ENCODE measurements at regions not wholly inside any gene's neighbourhood (a gene's known extent, or its start where the extent isn't known, plus 50 kb on each side); places are given as distances from the start of the nearest gene placed in this dataset.

DNA sequence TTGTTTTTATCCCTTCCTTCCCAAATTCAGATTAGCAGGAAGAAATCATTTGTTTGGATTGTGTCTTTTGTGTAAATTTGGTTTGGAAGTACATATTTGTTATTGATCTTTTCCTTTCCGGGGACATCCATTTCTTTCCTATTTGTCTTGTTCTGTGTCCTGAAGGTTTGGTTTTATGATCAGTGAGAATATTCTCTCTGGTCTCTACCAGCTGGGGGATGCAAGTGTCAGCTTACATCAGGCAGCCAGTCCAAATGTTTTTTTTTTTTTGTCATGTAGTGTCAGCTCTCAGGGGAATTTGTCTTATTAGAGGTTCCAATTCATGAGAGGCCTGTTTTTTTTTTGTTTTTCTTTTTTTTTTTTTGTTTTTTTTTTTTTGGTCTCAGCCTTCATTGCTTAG, 479.2 kb upstream of the LRRC7 start (continued):
- TF ChIP-seq, protein P1, sequence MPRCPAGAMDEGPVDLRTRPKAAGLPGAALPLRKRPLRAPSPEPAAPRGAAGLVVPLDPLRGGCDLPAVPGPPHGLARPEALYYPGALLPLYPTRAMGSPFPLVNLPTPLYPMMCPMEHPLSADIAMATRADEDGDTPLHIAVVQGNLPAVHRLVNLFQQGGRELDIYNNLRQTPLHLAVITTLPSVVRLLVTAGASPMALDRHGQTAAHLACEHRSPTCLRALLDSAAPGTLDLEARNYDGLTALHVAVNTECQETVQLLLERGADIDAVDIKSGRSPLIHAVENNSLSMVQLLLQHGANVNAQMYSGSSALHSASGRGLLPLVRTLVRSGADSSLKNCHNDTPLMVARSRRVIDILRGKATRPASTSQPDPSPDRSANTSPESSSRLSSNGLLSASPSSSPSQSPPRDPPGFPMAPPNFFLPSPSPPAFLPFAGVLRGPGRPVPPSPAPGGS (IDR thresholded peaks at IDR 0.05), result no peak
- TF ChIP-seq HDAC2 (IDR thresholded peaks at IDR 0.05) (no peak), KDM5A (IDR thresholded peaks at IDR 0.05) (no peak), ZNF302 (CRISPR knock-in tag; IDR thresholded peaks at IDR 0.05) (no peak), MAZ (IDR thresholded peaks at IDR 0.05; ENCODE audit: borderline replicate concordance, low read depth, low read length) (no peak), RCOR1 (IDR thresholded peaks at IDR 0.05; ENCODE audit: low read depth, low read length) (no peak), JUN (IDR thresholded peaks at IDR 0.05) (no peak)
- TF ChIP-seq, protein P2, sequence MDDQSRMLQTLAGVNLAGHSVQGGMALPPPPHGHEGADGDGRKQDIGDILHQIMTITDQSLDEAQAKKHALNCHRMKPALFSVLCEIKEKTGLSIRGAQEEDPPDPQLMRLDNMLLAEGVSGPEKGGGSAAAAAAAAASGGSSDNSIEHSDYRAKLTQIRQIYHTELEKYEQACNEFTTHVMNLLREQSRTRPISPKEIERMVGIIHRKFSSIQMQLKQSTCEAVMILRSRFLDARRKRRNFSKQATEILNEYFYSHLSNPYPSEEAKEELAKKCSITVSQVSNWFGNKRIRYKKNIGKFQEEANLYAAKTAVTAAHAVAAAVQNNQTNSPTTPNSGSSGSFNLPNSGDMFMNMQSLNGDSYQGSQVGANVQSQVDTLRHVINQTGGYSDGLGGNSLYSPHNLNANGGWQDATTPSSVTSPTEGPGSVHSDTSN (IDR thresholded peaks at IDR 0.05), result no peak

DNA sequence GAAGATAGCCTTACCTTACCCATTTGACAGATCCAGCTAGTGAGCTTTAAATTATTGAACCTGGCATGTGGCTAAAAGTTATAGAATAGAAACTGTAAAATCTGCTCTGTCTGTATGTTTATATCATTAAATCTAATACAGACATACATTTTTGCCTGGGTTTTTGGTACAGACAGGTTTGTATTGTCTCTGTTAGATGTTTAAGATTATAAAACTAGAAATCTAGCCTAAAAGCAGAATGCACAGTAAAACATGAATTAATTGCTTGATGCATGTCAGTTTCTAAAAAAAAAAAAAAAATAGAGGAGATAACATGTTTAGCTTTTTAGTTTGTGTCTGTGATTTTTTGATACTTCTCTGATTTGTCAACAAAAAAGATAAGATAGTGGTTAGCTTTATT, 477.6 kb upstream of the LRRC7 start:
- DNase-seq (ENCODE audit: low read depth in 1 of 2, low spot score in 1 of 2), result no peak
- no peak for FAIRE-seq
- H3K4me1 ChIP-seq, result no peaks in the 10 kb centered on the region
- ChIA-PET POLR2A (no interaction called here), CTCF (no interaction called here)
- no peak for ATAC-seq
- H3K4me3 ChIP-seq, result no peak overlapping the region
- H3K9me3 ChIP-seq, result no peaks in the 10 kb centered on the region
- H3K4me2 ChIP-seq, result no peak overlapping the region
- TF ChIP-seq RCOR1 (IDR thresholded peaks at IDR 0.05; ENCODE audit: low read depth, low read length) (no peak), JUN (IDR thresholded peaks at IDR 0.05) (no peak), NPAS2 (CRISPR knock-in tag; IDR thresholded peaks at IDR 0.05; ENCODE audit: borderline replicate concordance) (no peak), PHF8 (IDR thresholded peaks at IDR 0.05; ENCODE audit: borderline replicate concordance, low read depth) (no peak), CHD2 (IDR thresholded peaks at IDR 0.05; ENCODE audit: low read length, partially characterized antibody) (no peak), MYC (IDR thresholded peaks at IDR 0.05; ENCODE audit: borderline replicate concordance, low read length) (no peak), NFE2L2 (conservative IDR thresholded peaks at IDR 0.05; ENCODE audit: low read length) (no peak), BHLHE40 (IDR thresholded peaks at IDR 0.05; ENCODE audit: low read depth, low read length) (no peak), GATA3 (IDR thresholded peaks at IDR 0.05; ENCODE audit: borderline replicate concordance) (no peak), FOSB (CRISPR knock-in tag; IDR thresholded peaks at IDR 0.05) (no peak), EP300 (IDR thresholded peaks at IDR 0.05) (no peak), ZC3H11A (IDR thresholded peaks at IDR 0.05) (no peak), CEBPB (IDR thresholded peaks at IDR 0.05) (no peak), ZNF302 (CRISPR knock-in tag; IDR thresholded peaks at IDR 0.05) (no peak), TFCP2L1 (CRISPR knock-in tag; IDR thresholded peaks at IDR 0.05) (no peak), RNF2 (IDR thresholded peaks at IDR 0.05; ENCODE audit: borderline replicate concordance, low read depth) (no peak), KDM5A (IDR thresholded peaks at IDR 0.05) (no peak), FOSL2 (IDR thresholded peaks at IDR 0.05) (no peak), FOSL2 (CRISPR knock-in tag; IDR thresholded peaks at IDR 0.05) (no peak)
- TF ChIP-seq, protein P3, sequence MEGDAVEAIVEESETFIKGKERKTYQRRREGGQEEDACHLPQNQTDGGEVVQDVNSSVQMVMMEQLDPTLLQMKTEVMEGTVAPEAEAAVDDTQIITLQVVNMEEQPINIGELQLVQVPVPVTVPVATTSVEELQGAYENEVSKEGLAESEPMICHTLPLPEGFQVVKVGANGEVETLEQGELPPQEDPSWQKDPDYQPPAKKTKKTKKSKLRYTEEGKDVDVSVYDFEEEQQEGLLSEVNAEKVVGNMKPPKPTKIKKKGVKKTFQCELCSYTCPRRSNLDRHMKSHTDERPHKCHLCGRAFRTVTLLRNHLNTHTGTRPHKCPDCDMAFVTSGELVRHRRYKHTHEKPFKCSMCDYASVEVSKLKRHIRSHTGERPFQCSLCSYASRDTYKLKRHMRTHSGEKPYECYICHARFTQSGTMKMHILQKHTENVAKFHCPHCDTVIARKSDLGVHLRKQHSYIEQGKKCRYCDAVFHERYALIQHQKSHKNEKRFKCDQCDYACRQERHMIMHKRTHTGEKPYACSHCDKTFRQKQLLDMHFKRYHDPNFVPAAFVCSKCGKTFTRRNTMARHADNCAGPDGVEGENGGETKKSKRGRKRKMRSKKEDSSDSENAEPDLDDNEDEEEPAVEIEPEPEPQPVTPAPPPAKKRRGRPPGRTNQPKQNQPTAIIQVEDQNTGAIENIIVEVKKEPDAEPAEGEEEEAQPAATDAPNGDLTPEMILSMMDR (IDR thresholded peaks at IDR 0.05), result no peak
- TF ChIP-seq, protein P4, sequence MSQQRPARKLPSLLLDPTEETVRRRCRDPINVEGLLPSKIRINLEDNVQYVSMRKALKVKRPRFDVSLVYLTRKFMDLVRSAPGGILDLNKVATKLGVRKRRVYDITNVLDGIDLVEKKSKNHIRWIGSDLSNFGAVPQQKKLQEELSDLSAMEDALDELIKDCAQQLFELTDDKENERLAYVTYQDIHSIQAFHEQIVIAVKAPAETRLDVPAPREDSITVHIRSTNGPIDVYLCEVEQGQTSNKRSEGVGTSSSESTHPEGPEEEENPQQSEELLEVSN (IDR thresholded peaks at IDR 0.05; ENCODE audit: borderline replicate concordance, low read depth), result no peak
- no peak overlapping the region for H3K27ac ChIP-seq

Data from A549 (cell line).